ENCODE measurements at regions not wholly inside any gene's neighbourhood (a gene's known extent, or its start where the extent isn't known, plus 50 kb on each side); places are given as distances from the start of the nearest gene placed in this dataset.

- TF ChIP-seq CTCF (IDR thresholded peaks at IDR 0.05) (no peak), POLR2A (IDR thresholded peaks at IDR 0.05) (no peak), POLR2AphosphoS5 (IDR thresholded peaks at IDR 0.05) (no peak)
These were observed 249.2 kb upstream of the FIGN start for GRCh38 chr2:163984986-163985385.
